ENCODE measurements at regions not wholly inside any gene's neighbourhood (a gene's known extent, or its start where the extent isn't known, plus 50 kb on each side); places are given as distances from the start of the nearest gene placed in this dataset.

DNA sequence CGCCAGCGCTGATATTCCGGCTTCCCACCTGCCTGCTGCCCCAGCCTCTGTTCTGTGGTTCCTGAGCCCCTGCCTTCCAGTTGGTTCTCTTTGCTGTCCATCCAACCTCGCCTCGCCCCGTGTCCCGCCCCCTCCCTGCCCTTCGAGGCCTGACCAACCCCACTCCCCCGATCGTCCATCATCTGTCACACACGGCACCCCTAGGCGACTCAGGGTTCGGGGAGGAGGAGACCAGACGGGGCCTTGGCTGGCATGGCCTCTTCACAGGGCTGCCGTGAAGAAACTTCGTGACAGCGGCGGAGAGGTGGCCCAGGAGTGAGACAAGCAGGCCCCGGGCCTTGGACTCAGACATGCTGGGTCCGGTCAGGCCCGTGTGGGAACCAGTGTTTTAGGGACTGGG is 226.1 kb downstream of the QKI start:
- Histone ChIP-seq H3K9me2 (ENCODE audit: insufficient read depth) (no peaks in the 10 kb centered on the region), H3K4me1 (ENCODE audit: control insufficient read depth in 1 of 2, insufficient read depth in 2 of 2, low read length in 2 of 2) (no peaks in the 10 kb centered on the region), H3K27me3 (ENCODE audit: insufficient read depth, low read length) (no peaks in the 10 kb centered on the region), H3K9me3 (ENCODE audit: control insufficient read depth in 1 of 2, insufficient read depth in 1 of 2, low read depth in 1 of 2, low read length in 2 of 2) (no peaks in the 10 kb centered on the region), H2AFZ (ENCODE audit: low read depth, low read length, poor library complexity, severe bottlenecking) (no peak overlapping the region), H3K9ac (ENCODE audit: low read length) (no peak overlapping the region), H4K20me1 (ENCODE audit: insufficient read depth) (no peaks in the 10 kb centered on the region), H3K4me3 (replicated peaks in 1 of 2; ENCODE audit: low read depth in 1 of 2, low read length in 2 of 2) (no peak overlapping the region), H3K36me3 (ENCODE audit: control insufficient read depth in 1 of 2, insufficient read depth in 2 of 2, low read length in 2 of 2) (no peaks in the 10 kb centered on the region), H3K27ac (ENCODE audit: low read depth, low read length) (no peak overlapping the region), H3K4me2 (ENCODE audit: low read length) (no peak overlapping the region), H3K79me2 (ENCODE audit: insufficient read depth, low read length) (no peaks in the 10 kb centered on the region)
- intact Hi-C loops (cut with micrococcal nuclease) = no loop called here
- CTCF ChIA-PET = no interaction called here
- RAD21 ChIA-PET (ENCODE audit: low non-redundant PET in 1 of 2, low total read pairs in 2 of 2, uncharacterized antibody in 2 of 2, unreplicated experiment in 2 of 2) = no interaction called here
- no TSS peak for BruUV-seq (replicated peaks)
- ATAC-seq (no peak), DNase-seq (ENCODE audit: low read depth, low spot score) (no peak)
- POLR2A ChIA-PET = no interaction called here
- TF ChIP-seq POLR2AphosphoS5 (IDR thresholded peaks at IDR 0.05; ENCODE audit: low read depth, low read length) (no peak), ZNF274 (IDR thresholded peaks at IDR 0.05; ENCODE audit: low read depth, low read length) (no peak), RAD21 (IDR thresholded peaks at IDR 0.05; ENCODE audit: low read depth) (no peak), SP1 (IDR thresholded peaks at IDR 0.05; ENCODE audit: low read depth) (no peak), FOSL1 (IDR thresholded peaks at IDR 0.05; ENCODE audit: low read depth) (no peak), TCF7L2 (IDR thresholded peaks at IDR 0.05; ENCODE audit: borderline replicate concordance, extremely low read depth, insufficient read depth, insufficient read length) (no peak), SRF (IDR thresholded peaks at IDR 0.05; ENCODE audit: low read depth) (no peak)
- TF ChIP-seq, protein P1, sequence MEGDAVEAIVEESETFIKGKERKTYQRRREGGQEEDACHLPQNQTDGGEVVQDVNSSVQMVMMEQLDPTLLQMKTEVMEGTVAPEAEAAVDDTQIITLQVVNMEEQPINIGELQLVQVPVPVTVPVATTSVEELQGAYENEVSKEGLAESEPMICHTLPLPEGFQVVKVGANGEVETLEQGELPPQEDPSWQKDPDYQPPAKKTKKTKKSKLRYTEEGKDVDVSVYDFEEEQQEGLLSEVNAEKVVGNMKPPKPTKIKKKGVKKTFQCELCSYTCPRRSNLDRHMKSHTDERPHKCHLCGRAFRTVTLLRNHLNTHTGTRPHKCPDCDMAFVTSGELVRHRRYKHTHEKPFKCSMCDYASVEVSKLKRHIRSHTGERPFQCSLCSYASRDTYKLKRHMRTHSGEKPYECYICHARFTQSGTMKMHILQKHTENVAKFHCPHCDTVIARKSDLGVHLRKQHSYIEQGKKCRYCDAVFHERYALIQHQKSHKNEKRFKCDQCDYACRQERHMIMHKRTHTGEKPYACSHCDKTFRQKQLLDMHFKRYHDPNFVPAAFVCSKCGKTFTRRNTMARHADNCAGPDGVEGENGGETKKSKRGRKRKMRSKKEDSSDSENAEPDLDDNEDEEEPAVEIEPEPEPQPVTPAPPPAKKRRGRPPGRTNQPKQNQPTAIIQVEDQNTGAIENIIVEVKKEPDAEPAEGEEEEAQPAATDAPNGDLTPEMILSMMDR (IDR thresholded peaks at IDR 0.05 in 2 of 3, conservative IDR thresholded peaks at IDR 0.05 in 1 of 3; ENCODE audit: borderline replicate concordance in 1 of 3, insufficient read depth in 1 of 3, low read depth in 2 of 3, low read length in 2 of 3) = no peak

DNA sequence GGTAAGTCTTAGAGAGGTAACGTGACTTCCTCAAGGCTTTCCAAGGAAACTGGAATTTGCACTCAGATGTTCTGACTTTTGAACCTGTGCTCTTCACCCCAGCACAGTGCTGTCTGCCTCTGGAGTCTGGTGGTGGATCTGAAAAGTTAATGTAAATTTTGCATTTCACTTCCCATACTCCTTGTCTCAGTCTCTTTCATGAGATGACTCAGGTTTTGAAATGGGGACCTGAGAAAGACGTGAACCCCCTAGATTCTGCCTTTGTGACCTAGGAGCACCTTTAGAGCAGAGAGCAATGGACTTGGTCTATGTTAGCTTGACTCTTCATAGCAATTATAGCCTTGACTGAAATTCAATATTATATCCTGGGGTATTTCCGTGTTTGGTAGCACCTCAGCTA is 223.0 kb downstream of the QKI start:
- H3K36me3 ChIP-seq (ENCODE audit: control insufficient read depth in 1 of 2, insufficient read depth in 2 of 2, low read length in 2 of 2) = no peaks in the 10 kb centered on the region
- H3K9ac ChIP-seq (ENCODE audit: low read length) = no peak overlapping the region
- H3K4me2 ChIP-seq (ENCODE audit: low read length) = no peak overlapping the region
- intact Hi-C loops (cut with micrococcal nuclease) = no loop called here
- H3K4me3 ChIP-seq (replicated peaks in 1 of 2; ENCODE audit: low read depth in 1 of 2, low read length in 2 of 2) = no peak overlapping the region
- H3K4me1 ChIP-seq (ENCODE audit: control insufficient read depth in 1 of 2, insufficient read depth in 2 of 2, low read length in 2 of 2) = no peaks in the 10 kb centered on the region
- no peak overlapping the region for H2AFZ ChIP-seq (ENCODE audit: low read depth, low read length, poor library complexity, severe bottlenecking)
- H3K27ac ChIP-seq (ENCODE audit: low read depth, low read length) = no peak overlapping the region
- no peaks in the 10 kb centered on the region for H3K79me2 ChIP-seq (ENCODE audit: insufficient read depth, low read length)
- BruUV-seq (replicated peaks) = no TSS peak
- DNase-seq (ENCODE audit: low read depth, low spot score) = no peak
- ATAC-seq = no peak
- ChIA-PET POLR2A (no interaction called here), RAD21 (ENCODE audit: low non-redundant PET in 1 of 2, low total read pairs in 2 of 2, uncharacterized antibody in 2 of 2, unreplicated experiment in 2 of 2) (no interaction called here), CTCF (no interaction called here)
- H3K27me3 ChIP-seq (ENCODE audit: insufficient read depth, low read length) = no peaks in the 10 kb centered on the region
- H3K9me2 ChIP-seq (ENCODE audit: insufficient read depth) = no peaks in the 10 kb centered on the region
- no peaks in the 10 kb centered on the region for H3K9me3 ChIP-seq (ENCODE audit: control insufficient read depth in 1 of 2, insufficient read depth in 1 of 2, low read depth in 1 of 2, low read length in 2 of 2)
- TF ChIP-seq EGR1 (IDR thresholded peaks at IDR 0.05; ENCODE audit: low read depth) (no peak), ELF1 (IDR thresholded peaks at IDR 0.05; ENCODE audit: borderline replicate concordance, low read depth) (no peak)
- TF ChIP-seq, protein P2, sequence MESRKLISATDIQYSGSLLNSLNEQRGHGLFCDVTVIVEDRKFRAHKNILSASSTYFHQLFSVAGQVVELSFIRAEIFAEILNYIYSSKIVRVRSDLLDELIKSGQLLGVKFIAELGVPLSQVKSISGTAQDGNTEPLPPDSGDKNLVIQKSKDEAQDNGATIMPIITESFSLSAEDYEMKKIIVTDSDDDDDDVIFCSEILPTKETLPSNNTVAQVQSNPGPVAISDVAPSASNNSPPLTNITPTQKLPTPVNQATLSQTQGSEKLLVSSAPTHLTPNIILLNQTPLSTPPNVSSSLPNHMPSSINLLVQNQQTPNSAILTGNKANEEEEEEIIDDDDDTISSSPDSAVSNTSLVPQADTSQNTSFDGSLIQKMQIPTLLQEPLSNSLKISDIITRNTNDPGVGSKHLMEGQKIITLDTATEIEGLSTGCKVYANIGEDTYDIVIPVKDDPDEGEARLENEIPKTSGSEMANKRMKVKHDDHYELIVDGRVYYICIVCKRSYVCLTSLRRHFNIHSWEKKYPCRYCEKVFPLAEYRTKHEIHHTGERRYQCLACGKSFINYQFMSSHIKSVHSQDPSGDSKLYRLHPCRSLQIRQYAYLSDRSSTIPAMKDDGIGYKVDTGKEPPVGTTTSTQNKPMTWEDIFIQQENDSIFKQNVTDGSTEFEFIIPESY (IDR thresholded peaks at IDR 0.05; ENCODE audit: extremely low read depth, insufficient replicate concordance, low read length) = no peak
- no peaks in the 10 kb centered on the region for H4K20me1 ChIP-seq (ENCODE audit: insufficient read depth)
